ENCODE measurements at regions not wholly inside any gene's neighbourhood (a gene's known extent, or its start where the extent isn't known, plus 50 kb on each side); places are given as distances from the start of the nearest gene placed in this dataset.
"Not testable (repeated sequence)": the region's sequence is repeated elsewhere in the genome, so short reads cannot be mapped to it uniquely, and the experiment has no call there.

DNA sequence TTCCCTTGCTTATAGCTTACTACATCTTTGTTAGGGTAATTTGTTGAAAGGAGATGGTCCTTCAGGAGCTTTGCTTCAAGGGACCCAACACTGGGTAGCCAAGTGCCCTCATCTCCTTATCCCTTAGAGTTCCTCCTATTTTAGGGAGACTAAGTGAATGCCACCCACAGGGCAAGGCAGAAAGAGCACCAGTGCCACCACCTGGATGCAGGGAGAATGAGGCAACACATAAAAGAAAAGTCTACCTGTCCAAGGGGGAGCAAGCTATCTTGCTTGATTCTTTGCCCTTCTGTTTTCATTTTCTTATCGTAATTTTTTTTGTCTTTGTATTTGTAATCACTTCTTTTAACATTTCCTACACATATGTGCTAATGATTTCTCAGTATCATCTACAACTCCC is 205.5 kb downstream of the NPR3 start:
- no CpG with 5 or more reads among the region's 1 CpG for WGBS, 2 experiments (ENCODE audit: insufficient coverage in 2 of 2)
- Histone ChIP-seq H3K27ac (ENCODE audit: low read depth, low read length, severe bottlenecking) (no peak overlapping the region), H3K36me3 (ENCODE audit: control insufficient read depth, insufficient read depth, low read length) (no peaks in the 10 kb centered on the region), H3K9me3 (ENCODE audit: control insufficient read depth, low read length) (no peaks in the 10 kb centered on the region), H3K4me3 (ENCODE audit: extremely low read depth, insufficient read depth, low read length, poor library complexity, severe bottlenecking) (no peak overlapping the region), H3K4me1 (ENCODE audit: control insufficient read depth, insufficient read depth, low read length, poor library complexity, severe bottlenecking) (no peaks in the 10 kb centered on the region)

DNA sequence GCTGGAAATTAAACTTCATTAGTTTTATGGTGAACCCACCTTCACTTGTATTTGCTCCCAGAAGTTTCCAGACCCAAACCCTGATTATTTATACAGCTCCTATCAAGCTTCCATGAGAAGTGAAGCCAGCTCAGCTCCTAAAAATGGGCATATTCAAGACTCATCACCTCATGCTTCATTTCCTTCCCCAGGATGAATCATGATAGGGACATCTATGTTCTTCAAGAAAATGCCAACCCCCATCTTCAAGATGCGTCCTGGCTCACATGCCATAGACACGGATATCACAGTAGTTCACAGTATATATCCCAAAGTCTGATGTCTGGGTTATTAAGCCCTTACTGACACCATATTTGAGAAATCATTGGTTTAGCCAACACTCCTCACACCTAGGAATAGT is 217.6 kb downstream of the NPR3 start:
- H3K9me3 ChIP-seq (ENCODE audit: control insufficient read depth, low read length) = no peaks in the 10 kb centered on the region
- H3K36me3 ChIP-seq (ENCODE audit: control insufficient read depth, insufficient read depth, low read length) = no peaks in the 10 kb centered on the region
- WGBS, 2 experiments (ENCODE audit: insufficient coverage in 2 of 2) = 82 to 100% methylated on average over 1 to 2 of the region's 2 CpGs
- no peak overlapping the region for H3K27ac ChIP-seq (ENCODE audit: low read depth, low read length, severe bottlenecking)
- no peaks in the 10 kb centered on the region for H3K4me1 ChIP-seq (ENCODE audit: control insufficient read depth, insufficient read depth, low read length, poor library complexity, severe bottlenecking)
- no peak overlapping the region for H3K4me3 ChIP-seq (ENCODE audit: extremely low read depth, insufficient read depth, low read length, poor library complexity, severe bottlenecking)

DNA sequence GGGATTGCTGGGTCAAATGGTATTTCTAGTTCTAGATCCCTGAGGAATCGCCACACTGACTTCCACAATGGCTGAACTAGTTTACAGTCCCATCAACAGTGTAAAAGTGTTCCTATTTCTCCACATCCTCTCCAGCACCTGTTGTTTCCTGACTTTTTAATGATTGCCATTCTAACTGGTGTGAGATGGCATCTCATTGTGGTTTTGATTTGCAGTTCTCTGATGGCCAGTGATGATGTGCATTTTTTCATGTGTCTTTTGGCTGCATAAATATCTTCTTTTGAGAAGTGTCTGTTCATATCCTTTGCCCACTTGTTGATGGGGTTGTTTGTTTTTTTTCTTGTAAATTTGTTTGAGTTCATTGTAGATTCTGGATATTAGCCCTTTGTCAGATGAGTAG is 220.3 kb downstream of the NPR3 start:
- not testable (repeated sequence) for H3K9me3 ChIP-seq (ENCODE audit: control insufficient read depth, low read length); H3K4me1 ChIP-seq (ENCODE audit: control insufficient read depth, insufficient read depth, low read length, poor library complexity, severe bottlenecking); H3K36me3 ChIP-seq (ENCODE audit: control insufficient read depth, insufficient read depth, low read length); H3K4me3 ChIP-seq (ENCODE audit: extremely low read depth, insufficient read depth, low read length, poor library complexity, severe bottlenecking); H3K27ac ChIP-seq (ENCODE audit: low read depth, low read length, severe bottlenecking)
- no CpG with 5 or more reads among the region's 1 CpG for WGBS, 2 experiments (ENCODE audit: insufficient coverage in 2 of 2)

DNA sequence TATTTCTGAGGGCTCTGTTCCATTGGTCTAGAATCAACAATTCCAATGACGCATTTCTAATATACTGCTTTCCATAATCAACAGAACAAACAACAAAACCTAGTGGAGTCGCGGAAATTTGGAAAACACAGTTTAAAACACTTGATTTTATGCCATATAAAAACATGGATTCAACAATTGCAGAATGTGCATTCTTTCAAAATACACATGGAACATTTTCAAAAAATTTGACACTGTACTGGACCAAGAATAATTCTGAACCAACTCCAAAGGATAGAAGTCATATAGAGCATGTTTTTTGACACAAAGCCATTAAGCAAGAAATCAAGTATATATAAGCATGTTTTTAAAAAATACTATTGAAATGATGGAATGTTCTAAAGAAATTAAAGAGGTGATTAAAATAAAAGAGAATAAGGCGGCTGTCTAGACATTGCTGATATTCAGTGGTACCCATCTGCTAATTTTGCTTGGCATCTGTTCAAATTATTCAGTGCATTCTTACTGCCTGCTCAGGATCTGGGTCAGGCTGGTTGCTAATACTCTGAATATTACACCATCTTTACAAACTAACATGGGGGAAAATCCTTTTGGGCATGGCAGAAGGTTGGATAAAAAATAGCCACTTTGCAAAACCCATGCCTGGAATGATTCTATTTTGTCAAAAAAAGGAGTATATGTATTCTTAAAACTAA is 221.3 kb downstream of the NPR3 start:
- Histone ChIP-seq H3K9me3 (ENCODE audit: control insufficient read depth, low read length) (no peaks in the 10 kb centered on the region), H3K4me3 (ENCODE audit: extremely low read depth, insufficient read depth, low read length, poor library complexity, severe bottlenecking) (no peak overlapping the region), H3K4me1 (ENCODE audit: control insufficient read depth, insufficient read depth, low read length, poor library complexity, severe bottlenecking) (no peaks in the 10 kb centered on the region), H3K27ac (ENCODE audit: low read depth, low read length, severe bottlenecking) (no peak overlapping the region), H3K36me3 (ENCODE audit: control insufficient read depth, insufficient read depth, low read length) (no peaks in the 10 kb centered on the region)
- WGBS, 2 experiments (ENCODE audit: insufficient coverage in 2 of 2) = 67% methylated on average over 3 to 4 of the region's 4 CpGs

DNA sequence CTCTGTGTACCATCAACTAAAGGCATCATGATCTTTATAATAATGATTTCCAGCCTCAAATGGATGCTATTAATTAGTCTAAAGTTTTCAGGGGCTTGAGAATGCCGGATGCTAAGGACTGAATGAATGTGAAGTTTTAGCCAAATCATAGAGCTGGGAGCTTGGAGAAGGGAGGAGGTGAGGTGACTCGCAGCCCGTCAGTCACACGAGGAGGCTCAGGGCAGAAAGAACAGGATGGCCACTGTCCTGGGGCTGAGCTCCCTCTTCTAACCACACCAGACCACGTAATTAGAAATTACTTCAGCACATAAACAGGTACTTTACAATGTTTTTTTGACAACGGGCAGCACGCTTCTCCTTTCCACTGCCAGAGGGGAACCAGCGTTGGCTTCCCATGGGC is 222.6 kb downstream of the NPR3 start:
- Histone ChIP-seq H3K36me3 (ENCODE audit: control insufficient read depth, insufficient read depth, low read length) (no peaks in the 10 kb centered on the region), H3K27ac (ENCODE audit: low read depth, low read length, severe bottlenecking) (no peak overlapping the region), H3K9me3 (ENCODE audit: control insufficient read depth, low read length) (no peaks in the 10 kb centered on the region), H3K4me3 (ENCODE audit: extremely low read depth, insufficient read depth, low read length, poor library complexity, severe bottlenecking) (no peak overlapping the region), H3K4me1 (ENCODE audit: control insufficient read depth, insufficient read depth, low read length, poor library complexity, severe bottlenecking) (no peaks in the 10 kb centered on the region)
- 89 to 94% methylated on average over 6 to 8 of the region's 8 CpGs for WGBS, 2 experiments (ENCODE audit: insufficient coverage in 2 of 2)

DNA sequence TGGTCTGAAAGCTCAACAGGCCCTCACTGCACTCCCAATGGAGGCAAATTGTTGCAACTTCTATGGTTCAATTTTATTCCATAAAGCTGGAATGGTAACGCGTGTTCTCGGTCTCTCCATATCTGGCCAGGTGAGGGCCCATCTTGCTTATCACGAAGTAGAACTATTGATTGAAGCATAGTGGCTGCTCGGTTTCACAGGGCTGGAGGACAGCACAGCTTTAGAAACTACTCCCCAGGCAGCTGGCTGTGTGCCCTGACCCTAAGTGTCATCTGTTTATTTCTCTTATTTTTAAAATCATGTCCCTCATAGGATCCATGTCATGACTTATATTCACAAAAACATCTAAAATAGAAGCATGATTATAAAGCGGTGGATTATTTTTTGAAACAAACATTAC is 223.4 kb downstream of the NPR3 start:
- WGBS, 2 experiments (ENCODE audit: insufficient coverage in 2 of 2) = 86 to 95% methylated on average over 5 of the region's 6 CpGs
- no peak overlapping the region for H3K4me3 ChIP-seq (ENCODE audit: extremely low read depth, insufficient read depth, low read length, poor library complexity, severe bottlenecking)
- no peaks in the 10 kb centered on the region for H3K4me1 ChIP-seq (ENCODE audit: control insufficient read depth, insufficient read depth, low read length, poor library complexity, severe bottlenecking)

DNA sequence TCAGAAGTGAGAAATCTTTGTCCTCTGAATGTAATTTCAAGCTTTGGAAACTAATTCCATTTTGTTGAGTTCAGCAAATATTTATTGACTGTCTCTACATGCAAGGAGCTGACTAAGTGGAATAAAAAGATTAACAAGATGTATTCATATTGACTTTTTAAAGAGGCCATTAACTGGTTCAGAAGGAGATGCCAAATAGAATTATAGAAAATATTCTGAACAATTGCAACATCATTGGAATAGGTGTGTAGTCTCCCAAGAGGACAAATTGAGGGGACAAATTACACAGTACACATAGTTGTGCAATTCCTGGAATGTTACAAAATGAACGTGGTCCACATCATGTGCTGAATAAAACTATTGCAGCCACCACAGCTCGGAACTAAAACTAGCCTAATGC is 224.2 kb downstream of the NPR3 start:
- Histone ChIP-seq H3K4me1 (ENCODE audit: control insufficient read depth, insufficient read depth, low read length, poor library complexity, severe bottlenecking) (no peaks in the 10 kb centered on the region), H3K27ac (ENCODE audit: low read depth, low read length, severe bottlenecking) (no peak overlapping the region), H3K4me3 (ENCODE audit: extremely low read depth, insufficient read depth, low read length, poor library complexity, severe bottlenecking) (no peak overlapping the region), H3K36me3 (ENCODE audit: control insufficient read depth, insufficient read depth, low read length) (no peaks in the 10 kb centered on the region), H3K9me3 (ENCODE audit: control insufficient read depth, low read length) (no peaks in the 10 kb centered on the region)
- WGBS, 2 experiments (ENCODE audit: insufficient coverage in 2 of 2) = 94% methylated on average over 2 of the region's 2 CpGs; no CpG with 5 or more reads in 1 of the 2 experiments

More for the DNA sequence above, 223.4 kb downstream of the NPR3 start:
- H3K27ac ChIP-seq (ENCODE audit: low read depth, low read length, severe bottlenecking) = no peak overlapping the region
- H3K9me3 ChIP-seq (ENCODE audit: control insufficient read depth, low read length) = no peaks in the 10 kb centered on the region
- H3K36me3 ChIP-seq (ENCODE audit: control insufficient read depth, insufficient read depth, low read length) = no peaks in the 10 kb centered on the region

DNA sequence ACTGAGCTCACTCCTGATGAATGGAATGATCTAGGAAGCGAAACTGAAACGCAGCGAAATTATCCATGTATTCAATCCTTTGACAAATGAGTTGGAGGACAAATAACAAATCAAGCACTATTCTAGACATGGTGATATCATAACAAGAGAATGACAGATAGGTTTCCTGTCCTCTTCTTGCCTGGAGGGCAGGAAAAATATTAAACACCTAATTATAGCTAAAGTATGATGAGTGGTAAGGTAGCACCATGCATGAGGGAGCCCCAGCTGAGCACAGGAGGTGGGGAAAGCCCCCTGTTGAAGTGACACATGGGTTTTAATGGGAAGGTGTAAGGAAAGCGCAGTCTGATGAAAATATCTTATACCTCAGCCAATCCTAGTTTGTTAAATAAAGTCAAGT is 225.2 kb downstream of the NPR3 start:
- H3K4me3 ChIP-seq (ENCODE audit: extremely low read depth, insufficient read depth, low read length, poor library complexity, severe bottlenecking) = no peak overlapping the region
- H3K4me1 ChIP-seq (ENCODE audit: control insufficient read depth, insufficient read depth, low read length, poor library complexity, severe bottlenecking) = no peaks in the 10 kb centered on the region
- no peaks in the 10 kb centered on the region for H3K9me3 ChIP-seq (ENCODE audit: control insufficient read depth, low read length)
- WGBS, 2 experiments (ENCODE audit: insufficient coverage in 2 of 2) = no CpG with 5 or more reads among the region's 4 CpGs
- H3K36me3 ChIP-seq (ENCODE audit: control insufficient read depth, insufficient read depth, low read length) = no peaks in the 10 kb centered on the region
- no peak overlapping the region for H3K27ac ChIP-seq (ENCODE audit: low read depth, low read length, severe bottlenecking)

DNA sequence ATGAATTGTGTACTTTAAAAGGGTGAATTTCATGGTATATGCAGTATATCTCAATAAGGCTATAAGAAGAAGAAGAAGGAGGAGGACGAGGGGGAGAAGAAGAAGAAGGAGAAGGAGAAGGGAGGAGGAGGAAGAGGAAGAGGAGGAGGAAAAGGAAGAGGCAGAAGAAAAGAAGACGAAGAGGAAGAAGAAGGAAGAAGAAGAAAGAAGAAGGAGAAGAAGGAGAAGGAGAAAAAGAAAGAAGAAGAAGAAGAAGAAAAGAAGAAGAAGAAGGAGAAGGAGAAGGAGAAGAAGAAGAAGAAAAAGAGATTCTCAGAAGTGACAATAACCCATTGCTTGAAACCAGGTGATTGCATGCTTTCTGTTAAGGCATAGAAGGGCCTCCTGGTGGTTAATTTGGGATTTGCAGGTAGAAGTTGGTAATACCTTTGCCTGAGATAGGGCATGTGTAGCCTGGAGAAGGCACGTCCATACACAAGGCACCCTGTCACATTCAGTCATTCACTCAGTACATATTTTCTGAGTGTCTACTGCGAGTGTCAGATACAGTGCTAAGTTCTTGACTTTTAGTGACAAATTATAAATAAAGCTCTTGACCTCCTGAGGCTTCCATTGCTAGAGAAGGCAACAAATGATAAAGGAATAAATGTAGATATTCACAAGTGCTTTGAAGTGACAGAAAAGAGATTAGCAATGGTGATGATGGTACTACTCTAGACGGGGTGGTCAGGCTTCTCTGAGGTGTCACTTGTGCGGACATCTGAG is 231.3 kb downstream of the NPR3 start:
- no peaks in the 10 kb centered on the region for H3K9me3 ChIP-seq (ENCODE audit: control insufficient read depth, low read length)
- 79 to 84% methylated on average over 3 to 4 of the region's 6 CpGs for WGBS, 2 experiments (ENCODE audit: insufficient coverage in 2 of 2)
- H3K36me3 ChIP-seq (ENCODE audit: control insufficient read depth, insufficient read depth, low read length) = no peaks in the 10 kb centered on the region
- no peak overlapping the region for H3K27ac ChIP-seq (ENCODE audit: low read depth, low read length, severe bottlenecking)
- H3K4me1 ChIP-seq (ENCODE audit: control insufficient read depth, insufficient read depth, low read length, poor library complexity, severe bottlenecking) = no peaks in the 10 kb centered on the region
- H3K4me3 ChIP-seq (ENCODE audit: extremely low read depth, insufficient read depth, low read length, poor library complexity, severe bottlenecking) = no peak overlapping the region

DNA sequence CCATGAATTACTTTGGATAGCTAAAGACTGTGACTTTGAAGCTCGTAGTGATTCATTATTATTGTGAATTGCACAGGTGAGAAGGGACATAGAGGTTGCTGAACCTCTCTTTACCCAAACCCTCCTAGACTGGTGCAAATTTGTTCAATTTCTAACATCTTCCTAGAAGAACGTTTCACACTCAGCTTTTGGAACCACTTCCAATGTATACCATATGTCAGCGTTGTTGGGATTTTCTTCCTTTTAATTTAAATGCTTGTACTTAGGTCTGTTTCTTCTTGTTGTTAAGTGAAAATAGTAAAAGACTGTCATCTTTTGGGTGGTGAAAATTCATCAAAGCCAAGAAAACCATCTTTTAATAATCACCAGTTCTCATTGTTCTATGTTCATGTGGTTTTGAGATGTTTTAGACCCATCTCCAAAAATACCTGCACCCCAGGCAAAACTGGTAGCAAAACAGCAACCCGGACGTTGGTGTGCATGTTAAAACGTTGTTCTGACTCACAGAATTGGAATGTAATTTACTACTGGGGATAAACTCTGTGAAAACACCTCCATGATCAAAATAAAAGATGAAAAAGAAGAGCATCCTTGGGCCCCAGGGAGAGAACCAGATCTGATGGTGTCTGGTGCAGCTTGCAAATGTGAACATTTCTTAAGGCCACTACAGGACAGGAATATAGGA is 238.3 kb downstream of the NPR3 start:
- 80 to 100% methylated on average over 2 of the region's 6 CpGs for WGBS, 2 experiments (ENCODE audit: insufficient coverage in 2 of 2)
- Histone ChIP-seq H3K4me3 (ENCODE audit: extremely low read depth, insufficient read depth, low read length, poor library complexity, severe bottlenecking) (no peak overlapping the region), H3K9me3 (ENCODE audit: control insufficient read depth, low read length) (no peaks in the 10 kb centered on the region)

DNA sequence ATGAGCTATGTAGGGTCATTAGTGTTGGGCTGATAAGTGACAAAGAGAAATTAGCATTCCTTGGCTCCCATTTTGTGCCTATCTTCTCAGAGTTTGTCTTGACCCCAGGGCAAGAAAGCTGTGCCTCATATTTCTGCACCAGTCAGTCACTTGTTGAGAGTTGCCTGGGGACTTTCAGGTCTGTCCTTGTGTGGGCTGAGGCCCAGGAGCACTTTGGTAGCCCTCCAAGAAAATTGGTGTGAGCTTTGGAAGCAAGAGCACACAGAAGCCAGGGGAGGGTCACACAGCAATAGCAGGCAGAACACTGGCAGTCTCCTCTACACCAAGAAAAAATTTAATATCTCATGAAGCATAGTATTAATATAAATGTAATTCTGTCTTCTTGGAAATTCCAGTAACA is 239.9 kb downstream of the NPR3 start:
- Histone ChIP-seq H3K9me3 (ENCODE audit: control insufficient read depth, low read length) (no peaks in the 10 kb centered on the region), H3K27ac (ENCODE audit: low read depth, low read length, severe bottlenecking) (no peak overlapping the region), H3K36me3 (ENCODE audit: control insufficient read depth, insufficient read depth, low read length) (no peaks in the 10 kb centered on the region), H3K4me1 (ENCODE audit: control insufficient read depth, insufficient read depth, low read length, poor library complexity, severe bottlenecking) (no peaks in the 10 kb centered on the region), H3K4me3 (ENCODE audit: extremely low read depth, insufficient read depth, low read length, poor library complexity, severe bottlenecking) (no peak overlapping the region)

More for the DNA sequence above, 238.3 kb downstream of the NPR3 start:
- no peak overlapping the region for H3K27ac ChIP-seq (ENCODE audit: low read depth, low read length, severe bottlenecking)
- no peaks in the 10 kb centered on the region for H3K36me3 ChIP-seq (ENCODE audit: control insufficient read depth, insufficient read depth, low read length)
- H3K4me1 ChIP-seq (ENCODE audit: control insufficient read depth, insufficient read depth, low read length, poor library complexity, severe bottlenecking) = no peaks in the 10 kb centered on the region

Data from mesodermal cell (in vitro differentiated cells).